GM21515 (cell line): ENCODE measurements at regions not wholly inside any gene's neighbourhood (a gene's known extent, or its start where the extent isn't known, plus 50 kb on each side); places are given as distances from the start of the nearest gene placed in this dataset.

ENCODE experiments used
- ATAC-seq: cut with Tn5 transposase; IDR thresholded peaks from one replicate; pipeline ENCODE4 v1.9.1; 2021; ENCODE audit not compliant: unreplicated experiment

DNA sequence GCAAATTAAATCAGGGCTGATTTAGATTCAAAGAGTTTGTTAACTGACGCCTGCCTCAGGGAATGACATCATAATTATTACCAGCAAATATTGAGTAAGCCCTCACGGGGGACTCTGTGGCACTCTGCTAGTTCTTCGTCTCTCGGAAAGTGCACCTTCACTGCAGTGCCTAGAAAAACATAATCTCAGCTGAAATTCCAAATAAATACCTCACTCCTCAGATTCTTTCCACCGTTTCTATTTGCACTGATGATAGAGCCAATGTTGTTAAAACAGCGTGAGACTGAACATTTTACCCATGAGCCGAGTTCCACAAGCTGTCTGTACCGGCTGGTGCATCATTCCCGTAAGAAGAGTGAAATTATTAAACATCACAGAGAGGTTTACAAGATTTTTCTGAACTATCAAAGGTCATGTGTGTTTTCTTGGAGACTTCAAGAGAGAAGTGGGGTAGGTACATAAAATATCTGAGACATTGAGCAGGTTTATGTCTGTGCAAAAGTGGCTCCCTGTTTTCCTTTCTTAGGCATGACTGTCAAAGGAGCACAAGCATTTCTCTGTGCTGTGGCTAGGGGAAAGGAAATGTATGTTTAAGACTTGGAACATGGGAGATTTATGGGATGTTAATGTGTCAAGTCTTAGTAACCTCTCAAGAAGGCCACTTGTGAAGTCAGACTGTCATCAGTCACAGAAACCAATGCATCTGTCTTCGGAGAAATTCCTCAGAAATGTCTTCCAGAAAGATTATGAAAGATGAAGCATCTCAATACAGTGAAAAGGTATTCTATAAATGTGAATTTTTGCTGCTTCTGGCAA, 119.6 kb downstream of the CBLL2 start:
- no peak for ATAC-seq

DNA sequence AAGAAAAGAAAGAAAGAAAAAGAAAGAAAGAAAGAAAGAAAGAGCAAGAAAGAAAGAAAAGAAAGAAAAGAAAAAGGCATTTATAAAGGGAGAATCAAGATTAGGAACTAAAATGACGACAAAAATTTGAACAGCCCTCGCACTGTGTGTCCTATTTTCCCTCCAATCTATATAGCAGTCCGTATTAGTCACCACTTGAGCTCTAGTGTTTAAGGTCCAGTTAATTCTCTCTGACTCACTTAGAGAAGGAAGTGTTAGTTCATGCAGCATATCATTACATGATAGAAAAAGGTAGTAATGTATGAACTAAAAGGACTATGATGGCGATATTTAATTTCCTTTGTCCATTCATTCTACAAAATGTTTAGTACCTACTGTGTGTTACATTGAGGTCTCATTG, 122.7 kb downstream of the CBLL2 start:
- ATAC-seq: no peak

DNA sequence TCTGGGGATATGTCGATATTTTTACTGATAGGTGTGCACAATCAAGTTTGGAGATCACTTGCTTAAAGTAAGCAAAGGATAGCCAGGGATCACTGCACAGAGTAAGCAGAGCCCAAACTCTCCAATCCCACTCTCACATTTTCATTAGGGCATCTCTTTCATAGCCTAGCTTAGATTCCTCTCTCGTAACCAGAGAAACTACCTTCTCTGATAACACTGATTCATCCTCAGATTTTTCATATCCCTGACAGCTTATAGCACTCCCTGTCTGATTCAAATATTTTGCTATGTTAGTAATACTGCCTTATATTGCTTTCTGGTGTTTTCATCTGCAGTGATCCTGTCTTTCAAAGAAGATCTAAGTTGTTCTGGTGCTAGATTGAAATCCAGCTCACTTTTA, 123.7 kb downstream of the CBLL2 start:
- ATAC-seq: no peak

GRCh38 chrX:22397566-22397965, 124.9 kb downstream of the CBLL2 start:
- no peak for ATAC-seq

DNA sequence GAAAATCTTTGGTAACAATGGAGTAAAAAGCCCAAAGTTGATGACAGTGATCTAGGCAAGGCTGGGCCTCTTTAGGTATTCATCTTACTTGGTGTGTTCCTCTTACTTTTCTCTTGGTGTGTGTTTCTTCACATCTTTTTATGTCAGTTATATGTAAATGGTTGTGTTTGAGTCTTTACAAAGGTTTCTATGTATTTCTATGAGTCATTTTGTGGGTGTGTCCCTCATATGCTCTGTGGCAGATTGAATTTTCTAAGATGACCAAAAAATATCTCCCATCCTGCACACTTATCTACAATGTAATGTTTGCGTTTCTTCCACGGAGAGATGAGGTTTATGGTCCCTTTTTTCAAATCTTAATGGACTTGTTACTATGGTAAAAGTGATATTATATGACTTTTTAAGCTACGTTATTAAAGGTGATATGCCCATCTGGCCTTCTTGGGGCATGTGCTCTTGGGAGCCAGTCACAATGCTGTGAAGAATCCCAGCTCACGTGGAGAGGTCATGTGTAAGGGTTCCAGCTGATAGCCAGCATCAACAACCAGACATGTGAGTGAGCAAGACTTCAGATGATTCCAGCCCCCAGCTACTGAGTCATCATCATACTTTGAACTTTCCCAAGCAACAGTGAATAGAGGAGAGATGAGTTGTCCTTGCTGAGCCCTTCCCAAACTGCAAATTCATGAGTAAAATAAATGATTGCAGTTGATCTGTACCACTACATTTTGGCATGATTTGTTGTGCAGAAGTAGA, 126.9 kb downstream of the CBLL2 start:
- no peak for ATAC-seq

- no peak for ATAC-seq
Measured at GRCh38 chrX:22404297-22404696, 131.6 kb downstream of the CBLL2 start.

- no peak for ATAC-seq
Measured at GRCh38 chrX:22406201-22406737, 133.6 kb downstream of the CBLL2 start.

DNA sequence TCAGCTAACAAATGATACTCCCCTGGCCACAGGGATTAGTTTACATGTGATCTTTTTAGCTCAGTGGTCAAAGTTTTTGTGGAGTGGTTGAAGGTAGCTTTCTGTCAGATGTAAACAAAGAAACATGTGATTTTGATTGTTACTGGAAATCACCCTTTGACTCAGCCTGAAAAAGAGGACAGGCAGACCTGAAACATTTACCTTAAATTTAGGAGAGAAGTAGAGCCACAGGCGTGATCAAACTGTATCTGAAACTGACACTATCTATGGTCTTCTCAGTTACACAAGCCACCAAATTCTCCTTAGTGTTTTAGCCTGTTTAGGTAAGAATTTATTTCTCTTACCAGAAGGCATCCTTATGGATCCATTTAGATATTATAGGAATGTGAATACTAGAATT, 136.7 kb downstream of the CBLL2 start:
- no peak for ATAC-seq

GRCh38 chrX:22424122-22424915, 151.6 kb downstream of the CBLL2 start:
- no peak for ATAC-seq

DNA sequence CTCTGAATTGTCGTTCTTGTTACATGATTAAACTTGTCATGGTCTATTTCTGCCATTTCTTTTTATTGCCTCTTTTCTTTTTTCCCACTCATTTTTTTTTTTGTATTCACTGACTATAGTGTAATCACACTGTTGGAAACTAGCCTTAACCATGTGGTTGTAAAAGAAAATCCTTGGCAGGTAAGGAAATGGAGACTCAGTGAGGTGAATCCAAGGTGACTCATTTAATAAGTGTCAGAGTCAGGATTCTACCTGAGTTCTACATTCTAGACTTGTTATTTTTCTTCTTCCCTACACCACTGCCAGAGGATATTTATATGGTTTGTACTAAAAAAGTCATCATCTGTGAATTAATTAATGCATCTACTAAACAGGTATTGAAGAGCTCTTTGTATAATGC, 152.2 kb downstream of the CBLL2 start:
- no peak for ATAC-seq

DNA sequence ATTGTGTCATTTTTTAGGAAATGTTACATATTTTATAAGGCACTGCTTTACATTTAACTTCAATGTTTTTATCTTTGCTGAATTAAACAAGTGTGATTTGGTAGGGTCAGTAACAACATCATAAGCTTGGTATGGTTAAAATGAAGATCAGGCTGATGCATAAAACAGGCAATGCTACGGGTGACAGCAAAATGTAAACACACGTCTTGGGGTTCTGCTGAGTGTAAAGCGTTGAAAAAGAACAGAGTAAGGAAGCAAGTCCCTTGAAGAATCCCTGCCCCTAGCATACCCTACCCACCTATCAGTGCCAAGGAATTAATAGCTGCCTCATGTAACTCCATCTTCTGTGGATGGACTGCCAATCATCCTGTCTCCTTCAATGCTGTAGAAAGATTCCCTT, 157.0 kb downstream of the CBLL2 start:
- ATAC-seq: no peak

DNA sequence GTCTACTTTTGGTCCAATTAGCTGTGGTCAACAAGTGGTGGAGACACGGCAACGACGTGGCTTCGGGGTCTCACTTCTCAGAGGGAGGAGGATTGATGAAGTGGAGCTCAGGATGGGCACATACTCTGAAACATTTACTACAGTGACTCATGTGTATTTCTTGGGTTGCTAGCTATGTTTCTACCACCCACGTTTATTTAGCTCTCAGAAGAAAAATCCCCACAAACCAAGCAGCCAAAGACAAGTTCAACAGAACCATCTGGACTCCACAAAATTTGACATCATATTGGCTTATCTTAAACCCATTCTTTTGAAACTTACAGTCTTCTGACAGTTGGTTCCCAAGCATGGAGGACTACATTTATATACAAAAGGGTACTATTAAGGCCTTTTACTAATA, 158.0 kb downstream of the CBLL2 start:
- no peak for ATAC-seq

- no peak for ATAC-seq
Measured at GRCh38 chrX:22433292-22434070, 160.8 kb downstream of the CBLL2 start.

- ATAC-seq: no peak
Measured at GRCh38 chrX:22445880-22446279, 173.2 kb downstream of the CBLL2 start.

DNA sequence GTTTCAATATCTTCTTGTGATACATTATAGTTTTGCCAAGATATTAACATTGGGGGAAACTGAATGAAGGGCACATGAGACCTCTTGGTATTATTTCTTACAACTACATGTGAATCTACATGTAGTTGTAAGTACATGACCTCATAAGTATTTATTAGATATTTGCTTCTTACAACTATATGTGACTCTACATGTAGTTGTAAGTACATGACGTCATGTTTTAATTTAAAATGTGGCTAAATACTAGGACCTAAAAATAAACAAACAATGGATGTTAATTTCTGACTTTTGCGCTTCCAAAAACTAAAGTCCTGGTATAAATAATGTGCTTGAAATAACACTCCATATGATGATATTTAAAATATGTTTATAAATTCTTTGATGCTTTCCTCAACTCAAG, 190.2 kb downstream of the CBLL2 start:
- no peak for ATAC-seq

DNA sequence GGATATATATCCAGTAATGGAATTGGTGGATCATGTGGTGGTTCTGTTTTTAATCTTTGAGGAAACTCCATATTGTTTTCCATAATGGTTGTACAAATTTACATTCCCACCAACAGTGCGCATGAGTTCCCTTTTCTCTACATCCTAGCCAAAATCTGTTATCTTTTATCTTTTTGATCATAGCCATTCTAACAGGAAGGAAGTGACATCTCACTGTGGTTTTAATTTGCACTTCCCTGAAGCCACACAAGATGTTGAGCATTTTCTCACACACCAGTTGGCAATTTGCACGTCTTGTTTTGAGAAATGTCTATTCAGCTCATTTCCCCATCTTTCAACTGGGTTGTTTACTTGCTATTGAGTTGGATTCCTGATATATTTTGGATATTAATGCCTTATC, 194.9 kb downstream of the CBLL2 start:
- ATAC-seq: no peak

- no peak for ATAC-seq
Measured at GRCh38 chrX:22481436-22481835, 208.7 kb downstream of the CBLL2 start.

GRCh38 chrX:22486296-22486695, 213.6 kb downstream of the CBLL2 start:
- no peak for ATAC-seq

GRCh38 chrX:22516893-22517292, 244.2 kb downstream of the CBLL2 start:
- ATAC-seq: no peak

- ATAC-seq: no peak
Measured at GRCh38 chrX:22520128-22520828, 247.6 kb downstream of the CBLL2 start.
